GM12872 (cell line): ENCODE measurements at regions not wholly inside any gene's neighbourhood (a gene's known extent, or its start where the extent isn't known, plus 50 kb on each side); places are given as distances from the start of the nearest gene placed in this dataset.

Experiments
- TF ChIP-seq, protein P1 (sequence below): IDR thresholded peaks from 3 replicates; pipeline ENCODE4 v1.5.1; 2011; ENCODE audit warnings: low read depth, mild to moderate bottlenecking, low read length, moderate library complexity; ENCODE audit not compliant: insufficient read depth

DNA sequence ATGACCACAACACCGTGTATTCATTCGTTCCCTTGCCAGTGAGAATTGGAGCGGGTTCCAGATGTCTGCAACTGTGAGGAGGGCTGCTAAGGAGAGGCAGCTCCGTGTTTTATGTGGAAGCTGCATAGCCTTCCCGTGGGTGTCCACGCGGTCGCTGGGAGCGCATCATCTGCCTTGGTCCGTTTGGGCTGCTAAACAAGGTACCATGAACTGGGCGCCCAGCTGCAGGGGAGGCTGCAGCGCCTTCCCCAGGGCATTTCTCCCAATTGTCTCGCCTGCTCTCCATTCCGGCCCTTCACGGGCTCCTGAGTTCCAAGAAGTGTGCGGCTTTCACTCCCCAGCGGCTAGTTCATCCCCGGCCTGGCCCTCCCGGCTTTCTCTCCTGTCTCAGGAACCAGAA lies 1446.4 kb downstream of the TBC1D22A start:
- TF ChIP-seq, protein P1, sequence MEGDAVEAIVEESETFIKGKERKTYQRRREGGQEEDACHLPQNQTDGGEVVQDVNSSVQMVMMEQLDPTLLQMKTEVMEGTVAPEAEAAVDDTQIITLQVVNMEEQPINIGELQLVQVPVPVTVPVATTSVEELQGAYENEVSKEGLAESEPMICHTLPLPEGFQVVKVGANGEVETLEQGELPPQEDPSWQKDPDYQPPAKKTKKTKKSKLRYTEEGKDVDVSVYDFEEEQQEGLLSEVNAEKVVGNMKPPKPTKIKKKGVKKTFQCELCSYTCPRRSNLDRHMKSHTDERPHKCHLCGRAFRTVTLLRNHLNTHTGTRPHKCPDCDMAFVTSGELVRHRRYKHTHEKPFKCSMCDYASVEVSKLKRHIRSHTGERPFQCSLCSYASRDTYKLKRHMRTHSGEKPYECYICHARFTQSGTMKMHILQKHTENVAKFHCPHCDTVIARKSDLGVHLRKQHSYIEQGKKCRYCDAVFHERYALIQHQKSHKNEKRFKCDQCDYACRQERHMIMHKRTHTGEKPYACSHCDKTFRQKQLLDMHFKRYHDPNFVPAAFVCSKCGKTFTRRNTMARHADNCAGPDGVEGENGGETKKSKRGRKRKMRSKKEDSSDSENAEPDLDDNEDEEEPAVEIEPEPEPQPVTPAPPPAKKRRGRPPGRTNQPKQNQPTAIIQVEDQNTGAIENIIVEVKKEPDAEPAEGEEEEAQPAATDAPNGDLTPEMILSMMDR, result no peak

DNA sequence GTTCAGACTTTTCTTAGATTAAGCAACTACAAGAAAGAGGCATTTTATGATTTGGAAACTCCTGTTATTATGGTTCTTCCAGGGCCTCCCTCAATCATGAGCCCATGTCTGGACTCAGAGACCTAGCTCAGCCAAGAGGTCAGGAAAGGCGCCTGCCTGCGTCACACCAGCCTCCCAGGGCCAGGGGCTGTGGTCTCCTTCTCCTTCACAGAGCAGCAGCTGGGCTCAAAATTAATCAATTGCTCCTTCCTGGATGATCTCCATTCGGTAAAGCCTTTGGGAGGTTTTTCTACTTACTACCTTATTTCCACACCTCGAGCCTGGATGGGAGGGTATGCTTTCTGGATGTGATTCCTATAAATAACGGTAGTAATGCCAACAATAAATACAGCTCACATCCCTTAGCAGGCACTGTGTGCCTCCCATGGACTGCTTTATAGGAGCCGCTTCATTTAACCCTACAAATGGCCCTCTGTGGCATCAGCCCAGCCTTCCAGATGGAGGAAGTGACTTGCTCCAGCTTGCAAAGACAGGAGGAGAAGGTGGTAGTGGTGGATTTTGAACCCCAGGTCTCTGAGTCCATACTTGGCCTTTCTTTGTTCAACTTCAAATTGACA lies 1445.6 kb downstream of the TBC1D22A start:
- TF ChIP-seq, protein P1, result no peak

DNA sequence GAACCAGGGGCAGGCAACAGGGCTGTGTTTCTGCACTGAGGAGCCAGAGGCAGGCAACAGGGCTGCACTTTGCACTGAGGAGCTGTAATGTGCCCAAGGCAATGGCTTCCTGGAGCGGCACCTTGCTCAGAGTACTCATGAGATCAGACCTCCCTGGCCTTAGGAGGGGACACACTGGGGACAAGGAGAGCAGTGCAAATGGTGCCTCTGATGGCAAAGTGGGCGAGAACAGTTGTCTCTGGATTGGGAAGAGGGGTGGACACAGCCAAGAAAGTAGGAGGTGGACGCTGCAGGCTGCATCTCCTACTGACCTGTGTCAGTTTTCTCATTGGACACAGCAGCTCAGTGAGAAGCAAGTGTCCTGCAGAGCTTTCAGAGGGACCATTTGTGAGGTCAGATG lies 1443.3 kb downstream of the TBC1D22A start:
- TF ChIP-seq, protein P1, result no peak

DNA sequence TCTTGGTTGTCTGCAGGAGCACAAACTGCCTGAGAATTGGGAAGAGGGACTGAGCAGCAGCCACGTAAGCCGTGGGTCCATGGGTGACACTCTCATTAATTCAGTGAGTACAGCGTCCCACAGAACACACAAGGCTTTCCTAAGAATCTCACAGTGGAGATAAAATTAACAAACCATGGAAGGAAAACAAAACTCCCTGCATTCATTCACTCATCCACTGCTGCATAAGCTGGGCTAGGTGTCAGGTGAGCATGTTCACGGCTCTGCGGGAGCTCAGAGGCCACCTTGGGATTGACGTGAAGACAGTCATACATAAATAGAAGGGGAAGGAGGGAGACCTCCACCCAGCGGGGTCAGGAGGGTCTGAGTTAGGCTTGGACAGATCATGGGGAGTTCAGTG lies 1442.7 kb downstream of the TBC1D22A start:
- TF ChIP-seq, protein P1, result no peak

DNA sequence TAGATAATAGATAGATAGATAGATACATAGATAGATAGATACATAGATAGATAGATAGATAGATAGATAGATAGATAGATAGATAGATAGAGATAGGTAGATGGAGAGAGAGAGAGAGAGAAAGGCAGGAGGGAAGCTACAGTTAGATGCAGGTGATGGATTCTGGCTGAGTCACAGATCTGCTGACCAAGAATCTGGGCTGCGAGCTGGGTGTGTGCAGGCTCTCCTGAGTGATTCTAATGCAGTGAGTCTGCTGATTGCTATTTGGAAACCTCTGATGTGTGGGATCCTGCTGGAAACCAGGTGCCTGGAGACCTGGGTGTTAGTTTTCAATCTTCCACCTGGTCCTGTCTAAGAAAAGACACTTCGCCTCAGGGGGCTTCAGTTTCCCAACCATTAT lies 1441.8 kb downstream of the TBC1D22A start:
- TF ChIP-seq, protein P1, result no peak

DNA sequence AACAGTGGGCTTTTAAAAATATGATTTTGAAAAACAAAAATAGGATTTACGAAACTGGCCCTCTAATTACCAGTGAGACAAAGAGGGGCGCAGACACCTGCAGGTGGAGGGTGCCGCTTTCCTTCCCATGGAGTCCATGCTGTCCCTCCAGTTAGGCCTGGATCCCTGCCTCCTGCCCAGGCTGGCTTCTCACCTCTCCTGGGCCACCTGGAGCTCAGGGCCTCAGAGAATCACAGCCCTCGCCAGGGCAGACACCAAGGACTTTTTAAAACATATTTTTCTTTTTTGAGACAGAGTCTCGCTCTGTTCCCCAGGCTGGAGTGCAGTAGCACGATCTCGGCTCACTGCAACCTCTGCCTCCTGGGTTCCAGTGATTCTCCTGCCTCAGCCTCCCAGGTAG lies 1437.2 kb downstream of the TBC1D22A start:
- TF ChIP-seq, protein P1, result no peak

DNA sequence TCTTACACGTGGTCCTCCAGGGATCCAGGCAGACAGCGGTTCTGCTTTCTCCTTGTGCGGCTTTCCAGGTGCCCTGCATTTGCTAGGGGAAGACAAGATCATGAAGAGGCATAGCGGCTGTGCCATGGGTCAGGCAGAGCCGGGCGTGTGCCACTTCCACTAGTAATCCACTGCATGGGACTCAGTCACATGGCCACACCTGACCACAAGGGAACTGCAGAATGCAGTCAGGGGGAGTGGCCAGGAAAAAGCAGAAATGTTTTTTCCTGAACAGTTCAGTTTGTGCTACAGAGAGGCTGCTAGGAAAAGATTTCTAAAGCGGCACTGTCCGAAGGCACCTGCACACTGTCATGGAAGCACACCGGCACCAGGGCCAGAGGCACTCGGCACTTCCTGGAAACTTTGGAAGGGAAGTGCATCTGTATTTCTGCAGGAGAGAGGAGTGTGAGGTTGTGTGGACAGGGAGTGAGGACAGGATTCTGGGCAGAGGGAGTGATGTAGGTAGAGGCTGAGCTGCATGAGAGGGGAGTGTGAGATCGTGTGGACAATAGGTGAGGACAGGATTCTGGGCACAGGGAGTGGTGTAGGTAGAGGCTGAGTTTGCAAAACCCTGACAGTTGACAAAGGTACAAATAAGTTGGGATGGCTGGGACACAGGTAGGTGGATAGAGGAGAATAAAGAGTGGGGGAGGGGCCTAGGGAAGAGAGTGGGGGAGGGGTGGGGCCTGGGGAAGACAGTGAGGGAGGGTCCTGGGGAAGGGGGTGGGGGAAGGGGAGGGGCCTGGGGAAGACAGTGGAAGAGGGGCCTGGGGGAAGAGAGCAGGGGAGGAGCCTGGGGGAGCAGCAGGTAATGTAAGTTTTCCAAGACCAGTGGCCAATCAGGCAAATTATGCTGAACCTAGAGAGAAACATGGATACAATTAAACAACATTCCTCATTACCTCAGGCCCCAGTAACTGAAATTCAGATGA lies 1436.3 kb downstream of the TBC1D22A start:
- TF ChIP-seq, protein P1, result no peak
